ENCODE measurements at regions not wholly inside any gene's neighbourhood (a gene's known extent, or its start where the extent isn't known, plus 50 kb on each side); places are given as distances from the start of the nearest gene placed in this dataset.

GRCh38 chr21:27827972-27828371 lies 861.1 kb upstream of the ADAMTS5 start:
- TF ChIP-seq POLR2A (IDR thresholded peaks at IDR 0.05; ENCODE audit: extremely low read depth, insufficient read length) = no peak
- no peak for TF ChIP-seq MAX (IDR thresholded peaks at IDR 0.05; ENCODE audit: low read depth, low read length)
- TF ChIP-seq CTCF (IDR thresholded peaks at IDR 0.05; ENCODE audit: low read depth, low read length) = no peak
- no peak for TF ChIP-seq MYC (IDR thresholded peaks at IDR 0.05; ENCODE audit: low read depth, low read length)
- DNase-seq (ENCODE audit: low read depth) = no peak

GRCh38 chr21:27825035-27825434 lies 858.1 kb upstream of the ADAMTS5 start:
- DNase-seq (ENCODE audit: low read depth) = no peak
- no peak for TF ChIP-seq POLR2A (IDR thresholded peaks at IDR 0.05; ENCODE audit: extremely low read depth, insufficient read length)
- TF ChIP-seq CTCF (IDR thresholded peaks at IDR 0.05; ENCODE audit: low read depth, low read length) = no peak
- no peak for TF ChIP-seq MYC (IDR thresholded peaks at IDR 0.05; ENCODE audit: low read depth, low read length)
- no peak for TF ChIP-seq MAX (IDR thresholded peaks at IDR 0.05; ENCODE audit: low read depth, low read length)
- no peak overlapping the region for H3K4me3 ChIP-seq (ENCODE audit: low read depth, low read length)

More at GRCh38 chr21:27827972-27828371, 861.1 kb upstream of the ADAMTS5 start:
- no peak overlapping the region for H3K4me3 ChIP-seq (ENCODE audit: low read depth, low read length)

- TF ChIP-seq CTCF (IDR thresholded peaks at IDR 0.05; ENCODE audit: low read depth, low read length) (no peak), POLR2A (IDR thresholded peaks at IDR 0.05; ENCODE audit: extremely low read depth, insufficient read length) (no peak), MAX (IDR thresholded peaks at IDR 0.05; ENCODE audit: low read depth, low read length) (no peak), MYC (IDR thresholded peaks at IDR 0.05; ENCODE audit: low read depth, low read length) (no peak)
- DNase-seq (ENCODE audit: low read depth) = no peak
Measured at GRCh38 chr21:27823652-27824201, 856.8 kb upstream of the ADAMTS5 start.

GRCh38 chr21:27820342-27820741 lies 853.5 kb upstream of the ADAMTS5 start:
- no peak for TF ChIP-seq MYC (IDR thresholded peaks at IDR 0.05; ENCODE audit: low read depth, low read length)
- TF ChIP-seq CTCF (IDR thresholded peaks at IDR 0.05; ENCODE audit: low read depth, low read length) = no peak
- no peak for TF ChIP-seq POLR2A (IDR thresholded peaks at IDR 0.05; ENCODE audit: extremely low read depth, insufficient read length)
- TF ChIP-seq MAX (IDR thresholded peaks at IDR 0.05; ENCODE audit: low read depth, low read length) = no peak
- H3K4me3 ChIP-seq (ENCODE audit: low read depth, low read length) = no peak overlapping the region
- no peak for DNase-seq (ENCODE audit: low read depth)

More at GRCh38 chr21:27823652-27824201, 856.8 kb upstream of the ADAMTS5 start:
- no peak overlapping the region for H3K4me3 ChIP-seq (ENCODE audit: low read depth, low read length)

- no peak for DNase-seq (ENCODE audit: low read depth)
- TF ChIP-seq MAX (IDR thresholded peaks at IDR 0.05; ENCODE audit: low read depth, low read length) = no peak
- TF ChIP-seq CTCF (IDR thresholded peaks at IDR 0.05; ENCODE audit: low read depth, low read length) = no peak
- no peak for TF ChIP-seq MYC (IDR thresholded peaks at IDR 0.05; ENCODE audit: low read depth, low read length)
- no peak for TF ChIP-seq POLR2A (IDR thresholded peaks at IDR 0.05; ENCODE audit: extremely low read depth, insufficient read length)
- no peak overlapping the region for H3K4me3 ChIP-seq (ENCODE audit: low read depth, low read length)
Measured at GRCh38 chr21:27819299-27819698, 852.4 kb upstream of the ADAMTS5 start.

All from NB4 (cell line).